Endothelial cell (in vitro differentiated cells): ENCODE measurements at regions not wholly inside any gene's neighbourhood (a gene's known extent, or its start where the extent isn't known, plus 50 kb on each side); places are given as distances from the start of the nearest gene placed in this dataset.

ENCODE experiments used
- DNase-seq: peaks from one replicate; pipeline ENCODE4 v3.0.0; 2021; ENCODE audit warnings: low spot score
- H3K27ac Mint-ChIP-seq: one replicate; pipeline ENCODE4 v1.8.0; 2021; ENCODE audit warnings: mixed read lengths, inconsistent platforms; ENCODE audit not compliant: unreplicated experiment
- H3K27me3 Mint-ChIP-seq: one replicate; pipeline ENCODE4 v1.8.0; 2021; ENCODE audit warnings: mild to moderate bottlenecking, moderate library complexity, mixed read lengths, inconsistent platforms; ENCODE audit not compliant: unreplicated experiment
- H3K36me3 Mint-ChIP-seq: one replicate; pipeline ENCODE4 v1.8.0; 2021; ENCODE audit warnings: mild to moderate bottlenecking, low read depth, mixed read lengths, inconsistent platforms; ENCODE audit not compliant: unreplicated experiment
- H3K4me1 Mint-ChIP-seq: one replicate; pipeline ENCODE4 v1.8.0; 2021; ENCODE audit warnings: mild to moderate bottlenecking, mixed read lengths, inconsistent platforms; ENCODE audit not compliant: unreplicated experiment
- H3K4me3 Mint-ChIP-seq: one replicate; pipeline ENCODE4 v1.8.0; 2021; ENCODE audit warnings: mild to moderate bottlenecking, mixed read lengths, inconsistent platforms; ENCODE audit not compliant: unreplicated experiment
- H3K9me3 Mint-ChIP-seq: one replicate; pipeline ENCODE4 v1.8.0; 2021; ENCODE audit warnings: mixed read lengths, inconsistent platforms; ENCODE audit not compliant: unreplicated experiment
- CTCF ChIP-seq: fragments of 200-600 bp; sonication (generic); IDR thresholded peaks from one replicate; pipeline ENCODE4 v1.5.0; 2021; ENCODE audit warnings: antibody characterized with exemption; ENCODE audit not compliant: unreplicated experiment

- Mint-ChIP-seq H3K27ac (no peak overlapping the region), H3K4me1 (no peaks in the 10 kb centered on the region), H3K4me3 (no peak overlapping the region), H3K27me3 (no peaks in the 10 kb centered on the region), H3K9me3 (no peaks in the 10 kb centered on the region), H3K36me3 (no peaks in the 10 kb centered on the region)
- TF ChIP-seq CTCF: no peak
- no peak for DNase-seq
These were observed 1962.5 kb downstream of the MRPL39 start for GRCh38 chr21:23644768-23645167.

- no peaks in the 10 kb centered on the region for H3K27me3 Mint-ChIP-seq
- H3K4me3 Mint-ChIP-seq: no peak overlapping the region
- H3K27ac Mint-ChIP-seq: no peak overlapping the region
- H3K4me1 Mint-ChIP-seq: no peaks in the 10 kb centered on the region
- TF ChIP-seq CTCF: no peak
- no peaks in the 10 kb centered on the region for H3K9me3 Mint-ChIP-seq
- no peak for DNase-seq
- H3K36me3 Mint-ChIP-seq: no peaks in the 10 kb centered on the region
These were observed 1967.6 kb downstream of the MRPL39 start for GRCh38 chr21:23639721-23640120.

- Mint-ChIP-seq H3K4me1 (no peaks in the 10 kb centered on the region), H3K36me3 (no peaks in the 10 kb centered on the region), H3K27me3 (no peaks in the 10 kb centered on the region), H3K9me3 (no peaks in the 10 kb centered on the region), H3K4me3 (no peak overlapping the region), H3K27ac (no peak overlapping the region)
- no peak for DNase-seq
- TF ChIP-seq CTCF: no peak
These were observed 1969.1 kb downstream of the MRPL39 start for GRCh38 chr21:23638131-23638695.

- H3K27me3 Mint-ChIP-seq: no peaks in the 10 kb centered on the region
- TF ChIP-seq CTCF: no peak
- H3K9me3 Mint-ChIP-seq: no peaks in the 10 kb centered on the region
- no peak for DNase-seq
- H3K27ac Mint-ChIP-seq: no peak overlapping the region
- no peaks in the 10 kb centered on the region for H3K4me1 Mint-ChIP-seq
- no peak overlapping the region for H3K4me3 Mint-ChIP-seq
- no peaks in the 10 kb centered on the region for H3K36me3 Mint-ChIP-seq
These were observed 1973.8 kb downstream of the MRPL39 start for GRCh38 chr21:23633447-23633940.

- DNase-seq: no peak
- no peak for TF ChIP-seq CTCF
- no peaks in the 10 kb centered on the region for H3K36me3 Mint-ChIP-seq
- H3K4me1 Mint-ChIP-seq: no peaks in the 10 kb centered on the region
- no peak overlapping the region for H3K27ac Mint-ChIP-seq
- no peaks in the 10 kb centered on the region for H3K9me3 Mint-ChIP-seq
- no peak overlapping the region for H3K4me3 Mint-ChIP-seq
- no peaks in the 10 kb centered on the region for H3K27me3 Mint-ChIP-seq
These were observed 1983.0 kb downstream of the MRPL39 start for GRCh38 chr21:23624281-23624680.
